ENCODE measurements at regions not wholly inside any gene's neighbourhood (a gene's known extent, or its start where the extent isn't known, plus 50 kb on each side); places are given as distances from the start of the nearest gene placed in this dataset.

DNA sequence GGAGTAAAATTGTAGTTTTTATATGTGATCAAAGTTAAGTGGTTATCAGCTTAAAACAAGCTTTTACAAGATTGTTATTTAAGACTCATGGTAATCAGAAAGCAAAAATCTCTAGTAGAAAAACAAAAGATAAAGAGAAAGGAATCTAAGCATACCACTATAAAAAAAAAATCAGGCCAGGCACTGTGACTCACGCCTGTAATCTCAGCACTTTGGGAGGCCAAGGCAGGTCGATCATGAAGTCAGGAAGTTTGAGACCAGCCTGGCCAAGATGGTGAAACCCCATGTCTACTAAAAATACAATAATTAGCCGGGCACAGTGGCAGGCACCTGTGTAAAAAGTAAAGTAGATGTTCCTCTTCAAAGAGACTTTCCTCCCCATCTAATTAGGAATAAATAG, 265.9 kb upstream of the NRP1 start:
- TF ChIP-seq, protein P1, sequence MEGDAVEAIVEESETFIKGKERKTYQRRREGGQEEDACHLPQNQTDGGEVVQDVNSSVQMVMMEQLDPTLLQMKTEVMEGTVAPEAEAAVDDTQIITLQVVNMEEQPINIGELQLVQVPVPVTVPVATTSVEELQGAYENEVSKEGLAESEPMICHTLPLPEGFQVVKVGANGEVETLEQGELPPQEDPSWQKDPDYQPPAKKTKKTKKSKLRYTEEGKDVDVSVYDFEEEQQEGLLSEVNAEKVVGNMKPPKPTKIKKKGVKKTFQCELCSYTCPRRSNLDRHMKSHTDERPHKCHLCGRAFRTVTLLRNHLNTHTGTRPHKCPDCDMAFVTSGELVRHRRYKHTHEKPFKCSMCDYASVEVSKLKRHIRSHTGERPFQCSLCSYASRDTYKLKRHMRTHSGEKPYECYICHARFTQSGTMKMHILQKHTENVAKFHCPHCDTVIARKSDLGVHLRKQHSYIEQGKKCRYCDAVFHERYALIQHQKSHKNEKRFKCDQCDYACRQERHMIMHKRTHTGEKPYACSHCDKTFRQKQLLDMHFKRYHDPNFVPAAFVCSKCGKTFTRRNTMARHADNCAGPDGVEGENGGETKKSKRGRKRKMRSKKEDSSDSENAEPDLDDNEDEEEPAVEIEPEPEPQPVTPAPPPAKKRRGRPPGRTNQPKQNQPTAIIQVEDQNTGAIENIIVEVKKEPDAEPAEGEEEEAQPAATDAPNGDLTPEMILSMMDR (IDR thresholded peaks at IDR 0.05; ENCODE audit: insufficient read depth, low read length): no peak
- TF ChIP-seq POLR2AphosphoS5 (IDR thresholded peaks at IDR 0.05; ENCODE audit: low read depth) (no peak), SPI1 (IDR thresholded peaks at IDR 0.05; ENCODE audit: borderline replicate concordance, low read depth) (no peak)

Measured in HL-60 (cell line).